Endothelial cell (in vitro differentiated cells): ENCODE measurements at regions not wholly inside any gene's neighbourhood (a gene's known extent, or its start where the extent isn't known, plus 50 kb on each side); places are given as distances from the start of the nearest gene placed in this dataset.

Source experiments
- DNase-seq: peaks from one replicate; pipeline ENCODE4 v3.0.0; 2021; ENCODE audit warnings: low spot score
- H3K27ac Mint-ChIP-seq: one replicate; pipeline ENCODE4 v1.8.0; 2021; ENCODE audit warnings: mixed read lengths, inconsistent platforms; ENCODE audit not compliant: unreplicated experiment
- H3K27me3 Mint-ChIP-seq: one replicate; pipeline ENCODE4 v1.8.0; 2021; ENCODE audit warnings: mild to moderate bottlenecking, moderate library complexity, mixed read lengths, inconsistent platforms; ENCODE audit not compliant: unreplicated experiment
- H3K36me3 Mint-ChIP-seq: one replicate; pipeline ENCODE4 v1.8.0; 2021; ENCODE audit warnings: mild to moderate bottlenecking, low read depth, mixed read lengths, inconsistent platforms; ENCODE audit not compliant: unreplicated experiment
- H3K4me1 Mint-ChIP-seq: one replicate; pipeline ENCODE4 v1.8.0; 2021; ENCODE audit warnings: mild to moderate bottlenecking, mixed read lengths, inconsistent platforms; ENCODE audit not compliant: unreplicated experiment
- H3K4me3 Mint-ChIP-seq: one replicate; pipeline ENCODE4 v1.8.0; 2021; ENCODE audit warnings: mild to moderate bottlenecking, mixed read lengths, inconsistent platforms; ENCODE audit not compliant: unreplicated experiment
- H3K9me3 Mint-ChIP-seq: one replicate; pipeline ENCODE4 v1.8.0; 2021; ENCODE audit warnings: mixed read lengths, inconsistent platforms; ENCODE audit not compliant: unreplicated experiment
- CTCF ChIP-seq: fragments of 200-600 bp; sonication (generic); IDR thresholded peaks from one replicate; pipeline ENCODE4 v1.5.0; 2021; ENCODE audit warnings: antibody characterized with exemption; ENCODE audit not compliant: unreplicated experiment

DNA sequence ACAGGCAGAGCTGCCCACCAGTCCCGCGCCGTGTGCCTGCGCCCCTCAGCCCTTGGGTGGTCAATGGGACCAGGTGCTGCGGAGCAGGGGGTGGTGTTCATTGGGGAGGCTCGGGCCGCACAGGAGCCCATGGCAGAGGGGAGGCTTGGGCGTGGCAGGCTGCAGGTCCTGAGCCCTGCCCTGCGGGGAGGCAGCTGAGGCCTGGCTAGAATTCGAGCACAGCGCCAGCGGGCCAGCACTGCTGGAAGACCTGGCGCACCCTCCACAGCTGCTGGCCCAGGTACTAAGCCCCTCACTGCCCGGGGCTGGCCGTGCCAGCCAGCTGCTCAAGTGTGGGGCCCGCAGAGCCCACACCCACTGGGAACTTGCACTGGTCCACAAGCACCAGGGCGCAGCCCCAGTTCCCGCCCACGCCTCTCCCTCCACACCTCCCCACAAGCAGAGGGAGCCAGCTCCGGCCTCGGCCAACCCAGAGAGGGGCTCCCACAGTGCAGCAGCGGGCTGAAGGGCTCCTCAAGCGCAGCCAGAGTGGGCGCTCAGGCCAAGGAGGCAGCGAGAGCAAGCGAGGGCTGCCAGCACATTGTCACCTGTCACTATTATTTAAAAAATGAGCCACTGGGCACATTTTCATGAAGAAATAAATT lies 645.8 kb downstream of the CENPC start:
- H3K27ac Mint-ChIP-seq: no peak overlapping the region

DNA sequence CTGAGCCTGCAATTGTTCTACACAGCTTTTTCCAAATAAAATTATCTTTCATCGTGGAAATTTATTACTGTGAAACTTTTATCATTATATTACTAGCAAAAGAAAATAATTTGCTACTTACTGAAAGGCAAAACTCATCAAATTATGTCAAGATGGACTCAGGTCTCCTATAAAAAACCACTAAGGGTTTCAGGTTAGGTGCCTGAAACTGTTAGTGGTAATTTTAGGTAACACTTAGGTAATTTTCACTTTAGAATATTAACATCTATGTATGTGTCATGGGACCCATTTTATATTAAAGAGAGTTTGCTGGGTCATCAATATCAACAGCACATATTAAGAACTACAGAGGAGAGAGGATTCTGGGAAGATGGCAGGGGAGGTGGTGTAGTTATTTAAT lies 651.5 kb downstream of the CENPC start:
- peaks cover 9% of the 10 kb centered on the region for H3K4me1 Mint-ChIP-seq
- no peak for TF ChIP-seq CTCF
- H3K36me3 Mint-ChIP-seq: no peaks in the 10 kb centered on the region
- H3K4me3 Mint-ChIP-seq: no peak overlapping the region
- H3K9me3 Mint-ChIP-seq: no peaks in the 10 kb centered on the region
- H3K27me3 Mint-ChIP-seq: no peaks in the 10 kb centered on the region
- no peak for DNase-seq
- no peak overlapping the region for H3K27ac Mint-ChIP-seq

More for the DNA sequence above, 645.8 kb downstream of the CENPC start:
- H3K9me3 Mint-ChIP-seq: no peaks in the 10 kb centered on the region
- H3K27me3 Mint-ChIP-seq: no peaks in the 10 kb centered on the region
- H3K4me3 Mint-ChIP-seq: no peak overlapping the region
- no peak for DNase-seq
- TF ChIP-seq CTCF: no peak
- H3K36me3 Mint-ChIP-seq: peaks cover 4% of the 10 kb centered on the region
- no peaks in the 10 kb centered on the region for H3K4me1 Mint-ChIP-seq

DNA sequence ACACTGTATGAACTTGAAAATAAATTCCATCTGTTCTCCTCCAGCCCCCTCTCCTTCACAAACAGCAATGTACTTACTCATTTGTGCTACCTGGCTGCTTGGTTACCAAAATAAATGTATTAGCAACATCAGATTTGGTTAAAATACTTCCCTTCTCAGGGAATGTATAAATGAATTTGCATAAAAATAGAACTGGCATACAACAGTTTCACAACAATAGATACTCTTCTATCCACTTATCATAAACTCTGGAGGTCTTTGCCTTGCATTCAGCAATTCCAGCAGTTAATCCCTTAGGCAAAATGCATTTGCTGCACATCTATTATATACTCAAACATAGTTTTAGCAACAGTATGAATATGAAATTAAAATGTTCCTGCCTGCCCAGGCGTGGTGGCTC lies 658.2 kb downstream of the CENPC start:
- no peak for DNase-seq
- TF ChIP-seq CTCF: no peak
- peaks cover 9% of the 10 kb centered on the region for H3K4me1 Mint-ChIP-seq
- peaks cover 1% of the 10 kb centered on the region for H3K27me3 Mint-ChIP-seq
- H3K36me3 Mint-ChIP-seq: peaks cover 8% of the 10 kb centered on the region
- H3K4me3 Mint-ChIP-seq: no peak overlapping the region
- H3K27ac Mint-ChIP-seq: no peak overlapping the region
- H3K9me3 Mint-ChIP-seq: peaks cover 7% of the 10 kb centered on the region

DNA sequence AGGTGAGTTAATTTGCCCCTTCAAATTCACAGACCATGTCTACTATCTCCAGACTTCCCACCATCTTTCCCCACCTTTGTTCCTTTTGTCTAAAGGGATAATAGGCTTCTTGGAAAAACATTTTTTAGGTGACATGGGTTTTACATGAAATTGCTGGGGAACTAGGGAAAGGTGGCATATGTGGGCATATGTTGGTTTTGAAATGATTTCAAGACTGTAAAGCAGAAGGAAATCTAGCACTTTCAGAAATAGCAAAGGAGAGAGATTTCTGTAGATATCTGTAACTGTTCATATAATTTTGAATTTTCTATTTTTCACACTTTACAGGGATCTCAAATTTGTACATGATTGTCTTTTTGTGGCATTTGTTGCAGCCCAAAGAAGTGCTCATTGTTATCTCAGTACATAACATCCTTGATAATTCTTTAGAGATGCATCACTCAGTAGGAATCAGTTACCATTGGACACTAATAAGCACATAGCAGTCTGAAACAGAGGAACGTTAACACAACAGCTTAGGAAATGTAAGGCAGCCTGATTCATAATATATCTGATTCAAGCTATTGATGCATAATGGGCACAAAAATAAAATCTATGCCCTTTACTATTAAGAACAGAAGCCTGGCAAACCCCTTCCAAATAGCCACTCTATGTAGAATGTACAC lies 659.7 kb downstream of the CENPC start:
- peaks cover 1% of the 10 kb centered on the region for H3K27me3 Mint-ChIP-seq
- TF ChIP-seq CTCF: no peak
- H3K27ac Mint-ChIP-seq: no peak overlapping the region
- DNase-seq: no peak
- peaks cover 9% of the 10 kb centered on the region for H3K36me3 Mint-ChIP-seq
- H3K9me3 Mint-ChIP-seq: peaks cover 7% of the 10 kb centered on the region
- H3K4me1 Mint-ChIP-seq: peaks cover 9% of the 10 kb centered on the region
- H3K4me3 Mint-ChIP-seq: no peak overlapping the region

GRCh38 chr4:66876946-66877345 lies 668.4 kb downstream of the CENPC start:
- no peaks in the 10 kb centered on the region for H3K9me3 Mint-ChIP-seq
- H3K27me3 Mint-ChIP-seq: no peaks in the 10 kb centered on the region

More at GRCh38 chr4:66876946-66877345, 668.4 kb downstream of the CENPC start:
- no peak overlapping the region for H3K4me3 Mint-ChIP-seq
- H3K4me1 Mint-ChIP-seq: no peaks in the 10 kb centered on the region
- no peak for DNase-seq
- TF ChIP-seq CTCF: no peak
- H3K27ac Mint-ChIP-seq: no peak overlapping the region
- H3K36me3 Mint-ChIP-seq: no peaks in the 10 kb centered on the region
